Kasumi-1 (cell line): ENCODE measurements at regions not wholly inside any gene's neighbourhood (a gene's known extent, or its start where the extent isn't known, plus 50 kb on each side); places are given as distances from the start of the nearest gene placed in this dataset.

ENCODE experiments used
- DNase-seq, 2 experiments: peaks; one replicate each; lab custom pipeline; 2025; lab: John Stamatoyannopoulos, UW

GRCh38 chr2:120809151-120809550 is 73.5 kb downstream of the GLI2 start:
- DNase-seq: no peak

- no peak for DNase-seq
Measured at GRCh38 chr2:120809609-120810440, 74.2 kb downstream of the GLI2 start.

DNA sequence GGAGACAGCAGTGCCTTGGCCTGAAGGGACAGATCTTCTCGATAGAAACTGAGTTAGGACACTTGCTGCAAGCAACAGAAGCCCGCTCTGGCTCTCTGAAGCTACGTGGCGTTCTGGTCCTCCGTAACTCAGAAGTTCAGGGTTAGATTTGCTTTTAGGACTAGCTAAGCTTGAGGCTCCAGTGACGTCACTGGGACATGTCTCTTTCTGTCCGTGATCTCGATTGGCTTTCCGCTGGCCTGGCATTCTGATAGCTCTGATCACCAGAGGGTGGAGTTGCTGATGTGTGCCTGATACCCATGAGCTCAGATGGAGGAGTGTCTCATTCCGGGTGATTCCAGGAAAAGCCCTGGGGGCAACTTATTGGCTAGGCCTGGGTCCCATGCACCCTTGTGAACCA is 75.0 kb downstream of the GLI2 start:
- DNase-seq: no peak

- DNase-seq: no peak
Measured at GRCh38 chr2:120812866-120813265, 77.2 kb downstream of the GLI2 start.

DNA sequence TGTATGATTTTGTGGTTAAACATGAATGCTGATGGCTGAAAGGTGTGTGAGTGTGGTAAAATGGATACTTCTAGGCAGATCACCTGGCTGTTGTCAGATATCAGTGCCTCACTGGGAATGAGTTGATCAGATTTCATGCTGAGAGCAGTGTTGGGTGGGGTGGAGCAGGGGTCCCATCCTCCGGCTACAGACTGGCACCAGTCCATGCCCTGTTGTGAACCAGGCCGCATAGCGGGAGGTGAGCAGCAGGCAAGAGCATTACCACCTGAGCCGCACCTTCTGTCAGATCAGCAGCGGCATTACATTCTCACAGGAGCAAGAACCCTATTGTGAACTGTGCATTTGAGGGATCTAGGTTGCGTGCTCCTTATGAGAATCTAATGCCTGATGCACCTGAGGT is 78.7 kb downstream of the GLI2 start:
- DNase-seq: no peak

- DNase-seq: no peak
Measured at GRCh38 chr2:120815292-120815691, 79.6 kb downstream of the GLI2 start.

DNA sequence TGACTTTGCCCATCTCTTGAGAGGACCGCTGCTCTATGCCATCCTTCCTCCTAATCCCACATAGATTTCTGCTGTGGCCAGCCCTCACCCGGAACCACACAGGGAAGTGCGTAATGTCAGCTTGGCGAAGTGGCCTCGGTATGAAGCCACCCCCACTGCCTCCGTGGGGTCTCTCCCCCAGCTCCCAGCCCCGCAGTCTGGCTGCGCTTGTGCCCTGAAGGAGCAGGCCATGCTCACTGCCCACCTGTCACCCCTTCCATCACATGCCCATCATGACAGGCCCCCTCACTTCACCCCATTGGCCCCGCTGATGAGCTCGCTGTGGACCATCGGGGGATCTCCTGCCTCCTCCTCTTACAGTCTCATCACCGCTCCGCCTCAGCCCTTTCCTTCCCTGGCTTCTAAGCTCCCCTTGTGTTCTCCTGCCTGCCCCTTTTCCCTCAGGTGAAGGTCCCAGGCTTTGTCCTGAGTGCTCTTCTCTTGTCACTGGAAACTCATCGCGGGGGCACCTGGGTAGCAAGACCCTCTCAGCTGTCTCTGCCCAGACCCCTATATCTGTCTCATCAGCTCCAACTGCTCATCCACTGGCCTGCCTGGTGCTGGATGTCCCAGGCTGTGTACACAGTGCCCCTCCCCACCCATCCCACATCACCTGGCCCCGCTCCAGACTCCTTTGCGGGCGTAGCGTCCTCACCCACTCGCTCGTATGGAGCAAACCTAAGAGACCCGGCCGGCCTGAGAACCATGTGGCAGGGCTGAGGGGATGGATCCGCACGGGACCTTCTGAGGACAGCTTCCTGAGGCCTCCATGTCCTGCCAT is 81.7 kb downstream of the GLI2 start:
- DNase-seq: no peak

DNA sequence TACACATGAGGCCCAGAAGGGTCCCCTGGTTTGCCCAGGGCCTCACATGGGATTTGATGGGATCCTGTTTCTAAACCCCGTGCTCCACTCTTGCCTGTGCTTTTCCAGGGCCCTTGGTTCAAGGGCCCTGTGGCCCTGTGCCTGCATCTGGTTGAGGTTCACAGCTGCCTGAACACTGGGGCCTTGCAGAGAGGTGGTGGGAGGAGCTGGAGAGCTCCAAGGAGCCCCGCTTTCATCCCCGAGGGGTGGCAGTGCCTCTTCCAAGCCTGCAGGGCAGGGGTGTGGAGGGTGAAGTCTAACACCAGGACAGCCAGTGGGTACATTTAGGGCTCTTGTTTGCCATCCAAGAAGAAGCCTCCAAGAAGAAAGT is 82.3 kb downstream of the GLI2 start:
- no peak for DNase-seq

- DNase-seq: no peak
Measured at GRCh38 chr2:120818441-120818920, 82.8 kb downstream of the GLI2 start.

DNA sequence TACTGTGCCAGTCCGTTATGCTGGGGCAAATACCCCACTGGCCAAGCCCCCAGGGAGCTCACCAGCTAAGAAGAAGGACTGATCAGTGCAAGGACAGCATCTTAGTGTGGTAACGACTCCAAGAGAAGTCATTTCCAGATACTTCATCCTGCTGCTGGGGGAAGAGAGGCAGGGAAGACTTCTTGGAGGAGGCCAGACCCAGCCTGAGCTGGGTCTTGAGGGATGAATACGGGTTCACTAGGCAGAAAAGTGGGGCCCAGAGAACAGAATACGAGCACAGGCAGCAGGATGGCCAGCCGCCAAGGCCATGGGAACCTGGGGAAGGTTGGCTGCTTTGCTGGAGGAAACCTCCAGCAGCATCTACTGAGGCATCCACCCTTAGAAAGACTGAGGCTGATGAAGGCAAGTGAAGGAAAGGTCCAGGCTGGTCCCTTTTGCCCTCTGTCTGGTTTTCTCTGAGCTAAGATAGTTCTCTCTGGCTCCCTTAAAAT is 84.1 kb downstream of the GLI2 start:
- DNase-seq: no peak

DNA sequence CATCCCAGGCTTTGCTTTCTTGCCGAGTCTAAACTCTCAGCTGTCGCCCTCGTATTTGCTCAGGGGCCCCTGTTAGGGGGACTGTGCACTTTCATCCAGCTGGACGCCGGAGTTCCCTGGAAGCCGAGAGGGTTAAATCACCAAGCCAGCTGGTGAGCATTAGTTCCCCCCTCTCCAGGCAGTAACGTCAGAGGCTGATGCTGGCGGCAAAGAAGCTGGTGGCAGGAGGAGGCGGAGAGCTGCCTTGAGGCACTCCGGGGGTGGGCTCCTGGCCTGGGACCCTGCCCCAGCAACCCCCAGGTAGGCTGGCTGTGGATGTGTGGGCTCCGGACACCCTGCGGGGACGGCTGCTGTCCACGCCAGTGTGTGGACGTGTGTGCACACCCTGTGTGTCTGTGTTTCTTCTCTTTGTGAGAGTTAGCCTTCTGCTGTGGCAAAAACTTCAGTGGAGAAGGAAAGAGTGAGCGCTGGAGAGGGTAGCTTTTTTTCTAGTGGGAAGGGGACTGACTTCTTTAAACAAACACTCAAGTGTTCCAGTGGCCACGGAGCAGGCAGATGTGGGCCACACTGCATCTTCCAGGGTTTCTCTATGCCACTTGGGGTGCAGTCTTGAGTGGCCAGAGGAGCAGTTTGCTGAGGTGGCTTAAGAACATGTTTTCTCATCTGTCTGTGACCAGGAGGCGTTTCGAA is 84.7 kb downstream of the GLI2 start:
- no peak for DNase-seq

GRCh38 chr2:120820953-120821279 is 85.2 kb downstream of the GLI2 start:
- no peak for DNase-seq

GRCh38 chr2:120821446-120822160 is 85.9 kb downstream of the GLI2 start:
- no peak for DNase-seq

- DNase-seq: no peak
Measured at GRCh38 chr2:120822933-120823332, 87.3 kb downstream of the GLI2 start.

DNA sequence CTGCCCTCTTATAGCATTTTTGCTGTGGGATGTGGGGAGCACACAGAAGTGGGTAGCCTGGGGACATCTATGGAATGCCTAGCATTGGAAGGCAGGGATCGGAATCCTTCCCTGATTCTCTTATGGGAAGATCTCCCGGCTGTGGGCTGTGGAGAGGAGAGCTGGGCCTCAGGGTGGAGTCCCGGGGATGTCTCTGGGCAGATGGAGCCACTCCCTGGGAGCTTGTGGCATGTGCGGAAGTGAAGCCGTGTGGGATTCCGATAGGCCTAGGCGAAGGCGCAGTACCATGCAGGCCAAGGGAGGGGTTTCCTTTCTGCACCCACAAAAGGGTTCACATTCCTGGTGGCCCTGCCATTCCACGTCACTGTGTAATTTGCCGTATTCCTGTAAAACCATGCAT is 87.9 kb downstream of the GLI2 start:
- no peak for DNase-seq

GRCh38 chr2:120824246-120824645 is 88.6 kb downstream of the GLI2 start:
- no peak for DNase-seq

- no peak for DNase-seq
Measured at GRCh38 chr2:120825370-120826259, 89.9 kb downstream of the GLI2 start.

DNA sequence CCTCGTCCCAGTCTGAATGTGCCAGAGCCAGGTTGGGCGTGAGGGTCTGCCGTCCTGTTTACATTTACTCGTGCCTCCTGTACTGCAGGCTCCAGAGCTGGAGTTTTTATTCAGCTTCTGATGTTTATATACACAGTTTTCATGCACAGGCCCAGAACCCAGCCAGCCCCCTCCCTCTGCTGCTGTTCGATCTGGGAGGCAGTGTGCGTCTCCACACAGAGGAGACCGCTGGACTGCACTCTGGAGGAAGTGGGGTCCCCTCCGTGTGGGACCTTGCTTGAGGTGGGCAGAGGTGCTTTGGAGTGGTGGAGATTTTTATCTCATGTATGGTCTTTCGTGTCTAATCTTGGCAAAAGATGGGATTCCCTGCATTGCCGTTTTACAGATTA is 90.6 kb downstream of the GLI2 start:
- no peak for DNase-seq

DNA sequence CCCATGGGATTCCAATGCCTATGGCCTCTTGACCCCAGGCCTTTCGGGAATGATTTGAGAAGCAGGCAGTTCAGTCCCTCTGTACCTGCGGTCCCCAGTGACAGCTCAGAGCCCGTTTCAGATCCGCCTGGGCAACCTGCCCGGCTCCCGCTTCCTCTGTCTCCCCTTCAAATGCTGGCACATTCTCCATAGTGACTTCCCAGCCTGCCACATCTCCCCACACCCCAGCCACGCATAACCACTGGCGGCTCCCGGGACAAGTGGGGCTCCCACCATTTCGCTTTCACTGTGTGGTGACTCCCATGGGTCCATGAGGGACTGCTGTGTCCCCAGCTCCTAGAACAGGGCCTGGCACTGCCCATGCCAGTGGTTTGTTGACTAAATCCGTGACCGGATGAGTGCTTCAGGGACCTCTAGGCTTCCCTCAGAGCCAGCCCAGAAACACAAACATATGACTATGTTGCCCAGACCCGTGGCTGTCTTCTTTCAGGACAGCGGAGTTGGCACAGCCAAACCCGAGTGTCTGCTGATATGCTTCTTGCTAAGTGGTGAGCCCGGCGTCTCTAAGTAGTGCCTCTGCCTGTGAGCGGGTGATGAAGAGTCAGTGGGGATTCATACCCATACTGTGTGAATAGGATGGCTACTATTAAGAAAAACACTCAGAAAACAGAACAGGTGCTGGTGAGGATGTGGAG is 91.2 kb downstream of the GLI2 start:
- DNase-seq: no peak

GRCh38 chr2:120828066-120828465 is 92.4 kb downstream of the GLI2 start:
- DNase-seq: no peak
